ENCODE measurements at regions not wholly inside any gene's neighbourhood (a gene's known extent, or its start where the extent isn't known, plus 50 kb on each side); places are given as distances from the start of the nearest gene placed in this dataset.

DNA sequence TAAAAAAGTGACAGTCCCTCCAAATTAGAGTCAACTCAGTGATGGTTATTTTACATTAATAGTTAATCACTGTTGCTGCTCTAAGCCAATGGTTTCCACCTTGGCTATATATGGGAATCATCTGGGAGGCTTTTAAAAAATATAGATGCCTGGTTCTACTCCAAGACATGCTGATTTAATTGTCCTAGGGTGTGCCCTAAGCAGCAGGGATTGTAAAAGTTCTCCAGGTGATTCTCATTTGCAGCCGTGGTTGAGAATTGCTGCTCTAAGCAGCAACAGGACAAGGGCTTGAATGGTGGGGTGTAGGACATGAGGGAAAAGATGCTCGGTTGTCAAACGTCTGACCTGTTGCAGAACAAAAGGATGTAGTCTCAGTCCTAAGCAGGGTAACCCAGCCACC, 405.1 kb upstream of the MCTP2 start:
- TF ChIP-seq CTCF (IDR thresholded peaks at IDR 0.05; ENCODE audit: control extremely low read depth, extremely low read depth, low read depth, missing control alignments), result no peak
- no peak for DNase-seq (ENCODE audit: extremely low spot score)
- CTCF ChIA-PET, result no interaction called here
- POLR2A ChIA-PET, result no interaction called here

GRCh38 chr15:93825682-93826081, 405.7 kb upstream of the MCTP2 start:
- TF ChIP-seq CTCF (IDR thresholded peaks at IDR 0.05; ENCODE audit: control extremely low read depth, extremely low read depth, low read depth, missing control alignments), result no peak
- CTCF ChIA-PET, result no interaction called here
- POLR2A ChIA-PET, result no interaction called here
- no peak for DNase-seq (ENCODE audit: extremely low spot score)

GRCh38 chr15:93823971-93824913, 407.1 kb upstream of the MCTP2 start:
- DNase-seq (ENCODE audit: extremely low spot score), result no peak
- ChIA-PET POLR2A (no interaction called here), CTCF (no interaction called here)
- TF ChIP-seq CTCF (IDR thresholded peaks at IDR 0.05; ENCODE audit: control extremely low read depth, extremely low read depth, low read depth, missing control alignments), result no peak

DNA sequence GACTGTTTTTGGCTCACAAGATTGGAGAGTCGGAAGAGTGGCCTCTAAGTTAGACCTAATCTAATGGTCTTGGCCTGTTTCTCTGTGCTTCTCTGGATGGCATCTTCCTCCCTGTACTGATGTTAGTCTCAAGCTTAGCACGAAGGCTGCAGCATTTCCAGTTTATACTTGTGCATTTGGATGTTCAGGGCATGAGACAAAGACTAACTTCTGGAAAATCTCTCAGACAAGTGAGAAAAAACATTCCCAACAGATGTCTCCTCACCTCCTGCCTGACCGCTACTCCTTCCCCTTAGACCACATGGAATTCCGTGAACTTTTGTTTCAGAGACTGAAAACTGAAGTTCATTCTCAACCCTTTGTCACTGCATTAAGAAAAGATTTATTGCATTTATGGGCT, 410.8 kb upstream of the MCTP2 start:
- no peak for TF ChIP-seq CTCF (IDR thresholded peaks at IDR 0.05; ENCODE audit: control extremely low read depth, extremely low read depth, low read depth, missing control alignments)
- ChIA-PET POLR2A (no interaction called here), CTCF (no interaction called here)
- DNase-seq (ENCODE audit: extremely low spot score), result no peak

- ChIA-PET CTCF (interaction anchor here (1.3 kb wide), 1 partner anchor 9 kb away, joined by 3 read pairs; no protein-coding TSS in a partner anchor), POLR2A (no interaction called here)
- no peak for TF ChIP-seq CTCF (IDR thresholded peaks at IDR 0.05; ENCODE audit: control extremely low read depth, extremely low read depth, low read depth, missing control alignments)
- DNase-seq (ENCODE audit: extremely low spot score), result no peak
Observed at GRCh38 chr15:93819826-93820225, 411.5 kb upstream of the MCTP2 start.

GRCh38 chr15:93816815-93817214, 414.5 kb upstream of the MCTP2 start:
- DNase-seq (ENCODE audit: extremely low spot score), result no peak
- ChIA-PET POLR2A (no interaction called here), CTCF (no interaction called here)
- no peak for TF ChIP-seq CTCF (IDR thresholded peaks at IDR 0.05; ENCODE audit: control extremely low read depth, extremely low read depth, low read depth, missing control alignments)

All from GM10248 (cell line).